NCI-H2107 treated with DMSO at 0.1 percent for 48 hours (cell line): ENCODE measurements at regions not wholly inside any gene's neighbourhood (a gene's known extent, or its start where the extent isn't known, plus 50 kb on each side); places are given as distances from the start of the nearest gene placed in this dataset.

Experiments used
- DNase-seq: peaks from one replicate; lab custom pipeline; 2025; ENCODE audit not compliant: unreplicated experiment; lab: John Stamatoyannopoulos, UW

DNA sequence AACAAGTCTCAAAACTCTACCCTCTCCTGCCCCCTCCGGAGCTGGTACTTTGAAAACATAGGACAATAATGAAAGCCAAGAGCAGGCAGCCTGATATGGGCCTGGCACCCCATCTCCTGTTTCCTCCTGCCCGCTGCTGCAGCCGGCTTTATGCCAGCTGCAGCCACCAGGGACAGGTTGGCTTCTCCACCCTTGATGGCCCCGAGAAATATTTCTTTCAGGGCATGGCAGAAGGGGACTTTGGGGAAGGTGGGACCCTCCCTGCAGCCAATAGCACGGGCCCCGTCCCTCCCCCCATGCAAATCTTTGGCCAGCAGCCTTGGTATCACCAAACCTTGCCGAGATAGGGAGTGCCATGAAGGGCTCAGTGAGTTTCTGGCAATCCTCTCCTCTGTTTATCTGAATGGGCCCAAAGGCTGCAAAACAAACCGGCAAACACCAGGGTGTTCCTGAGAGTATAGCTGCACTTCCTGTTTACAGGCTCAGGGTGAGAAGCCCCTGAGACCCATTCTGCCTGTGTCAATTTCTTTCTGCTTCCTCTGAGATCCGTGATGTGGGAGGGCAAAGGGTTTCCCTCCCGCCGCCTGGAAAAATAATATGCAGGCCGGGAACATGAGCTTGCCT, 73.4 kb upstream of the BOD1 start:
- peak; percentile 61 for DNase-seq

DNA sequence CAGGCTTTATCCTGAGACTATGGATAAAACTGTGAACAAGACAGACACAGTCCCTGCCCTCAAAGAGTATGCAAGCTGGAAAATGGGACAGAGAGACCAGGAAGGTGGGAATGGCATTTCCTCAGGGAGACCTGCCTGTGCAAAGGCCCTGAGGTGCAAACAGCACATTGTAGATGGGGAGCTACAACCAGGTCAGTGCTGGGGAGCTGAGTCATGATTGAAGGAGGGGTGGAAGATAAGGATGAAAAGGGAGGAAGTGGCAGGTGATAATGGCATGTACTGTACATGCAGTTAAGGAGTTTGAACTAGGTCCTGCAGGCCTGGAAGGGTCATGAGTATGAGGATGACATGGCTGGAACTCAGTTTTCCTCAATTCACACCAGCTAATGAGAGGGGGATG, 75.5 kb upstream of the BOD1 start:
- DNase-seq, result no peak

DNA sequence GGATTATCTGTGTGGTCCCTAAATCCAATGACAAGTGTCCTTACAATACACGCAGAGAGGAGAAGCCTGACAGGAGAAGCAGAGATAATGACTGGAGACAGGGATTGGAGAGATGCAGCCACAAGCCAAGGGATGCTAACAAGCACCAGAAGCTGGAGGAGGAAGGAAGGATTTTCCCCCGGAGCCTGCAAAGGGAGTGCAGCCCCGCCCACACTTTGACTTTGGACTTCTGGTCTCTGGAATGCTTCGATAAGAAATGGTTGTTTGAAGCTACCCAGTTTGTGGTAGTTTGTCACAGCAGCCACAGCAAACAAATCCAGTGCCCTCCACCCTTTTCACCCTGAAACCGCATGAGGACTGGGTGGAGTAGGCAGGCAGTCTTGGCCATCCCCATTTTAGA, 77.2 kb upstream of the BOD1 start:
- DNase-seq, result no peak

DNA sequence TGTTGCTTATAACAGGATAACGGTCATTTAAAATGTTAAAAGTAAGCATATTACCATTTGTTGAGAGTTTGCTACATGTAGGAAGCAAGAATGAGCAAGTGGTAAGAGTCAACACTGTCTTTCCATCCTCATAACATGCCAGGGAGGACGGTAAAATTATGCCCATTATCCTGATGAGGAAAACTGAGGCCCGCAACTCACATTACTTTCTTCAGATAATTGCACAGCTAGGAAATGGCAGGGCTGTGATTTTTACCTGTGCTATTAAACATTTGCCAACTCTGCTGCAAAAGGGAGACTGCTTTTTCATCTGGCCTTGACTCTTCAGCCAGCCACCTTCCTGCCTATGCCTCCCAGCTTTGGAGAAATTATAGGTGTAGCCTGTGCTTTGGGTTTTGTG, 79.8 kb upstream of the BOD1 start:
- no peak for DNase-seq

GRCh38 chr5:173697931-173698579, 81.6 kb upstream of the BOD1 start:
- peak; percentile 3 for DNase-seq

DNA sequence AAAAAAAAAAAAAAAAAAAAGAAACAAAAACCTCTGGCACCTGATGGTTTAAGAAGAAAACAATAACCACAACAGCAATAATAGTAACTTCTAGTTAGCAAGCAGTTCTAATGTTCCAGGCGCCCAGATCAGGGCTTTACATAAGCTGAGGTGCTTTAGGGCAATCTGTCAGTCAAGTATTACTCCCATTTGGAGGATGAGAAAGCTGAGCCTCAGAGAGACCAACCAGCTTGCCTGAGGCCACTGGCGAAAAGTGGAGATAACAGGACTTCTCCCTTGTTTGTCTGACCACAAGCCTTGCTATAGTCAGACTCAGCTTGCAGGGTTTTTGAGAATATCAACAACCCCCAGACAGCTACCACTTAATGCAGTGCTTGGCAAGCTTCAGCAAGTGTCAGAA, 83.5 kb upstream of the BOD1 start:
- no peak for DNase-seq

DNA sequence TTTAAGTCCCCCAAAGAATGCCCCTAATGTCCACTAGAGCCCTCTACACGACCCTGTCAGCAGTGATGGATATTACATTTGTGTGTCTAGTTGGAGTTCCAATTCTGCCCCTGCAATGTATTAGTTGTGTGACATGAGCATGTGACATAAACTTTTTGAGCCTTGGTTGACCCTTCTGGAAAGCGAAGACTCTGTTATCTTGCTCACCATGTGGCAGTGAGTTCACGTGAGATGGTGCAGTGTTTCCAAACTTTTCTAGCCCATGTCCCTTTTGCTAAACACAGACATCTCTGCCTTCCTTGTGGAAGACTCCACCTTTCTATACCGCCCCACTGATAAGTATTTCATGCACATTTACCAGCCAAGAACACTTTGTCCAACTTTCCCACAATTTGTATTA, 87.0 kb upstream of the BOD1 start:
- DNase-seq, result no peak

DNA sequence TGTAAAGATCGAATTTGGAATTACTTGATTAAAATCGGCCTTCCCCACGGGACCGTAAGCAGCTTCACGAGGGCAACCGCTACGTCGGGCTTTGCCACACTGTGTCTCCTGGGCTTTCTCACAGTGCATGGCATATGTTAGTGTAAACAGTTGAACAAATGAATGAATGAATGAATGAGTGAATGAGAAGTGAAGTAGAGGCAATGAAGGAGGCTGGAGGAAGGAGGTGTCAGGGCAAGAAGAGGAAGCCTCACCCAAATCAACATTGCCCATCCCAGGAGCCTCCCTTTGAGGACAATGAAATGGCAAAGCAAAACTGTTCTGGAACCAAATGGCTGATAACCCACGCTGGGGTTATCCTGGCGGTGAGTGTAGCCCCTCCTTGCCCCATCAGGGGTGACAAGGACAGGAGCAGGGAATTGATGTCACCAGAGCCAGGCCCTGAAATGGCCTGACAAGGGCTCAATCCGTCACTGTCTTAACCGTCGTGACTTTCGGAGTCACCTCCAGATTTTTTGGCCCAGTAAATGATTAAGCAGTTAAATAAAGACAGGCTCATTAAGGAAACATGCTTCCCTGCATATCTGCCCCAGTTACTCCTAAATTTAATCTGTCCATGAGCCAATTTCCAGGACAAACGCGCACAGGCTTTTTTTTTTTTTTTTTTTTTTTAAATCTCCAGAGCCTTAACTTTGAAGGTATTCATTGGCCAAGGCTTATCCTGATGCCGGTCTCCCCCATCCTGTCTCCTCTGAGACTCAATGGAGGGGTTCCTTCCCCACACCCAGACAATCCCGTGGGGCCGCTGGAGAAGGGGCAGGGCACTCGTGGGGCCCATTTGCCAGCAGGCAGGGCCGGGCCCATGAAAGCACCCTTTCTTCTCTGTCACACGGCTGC, 88.4 kb upstream of the BOD1 start:
- no peak for DNase-seq

DNA sequence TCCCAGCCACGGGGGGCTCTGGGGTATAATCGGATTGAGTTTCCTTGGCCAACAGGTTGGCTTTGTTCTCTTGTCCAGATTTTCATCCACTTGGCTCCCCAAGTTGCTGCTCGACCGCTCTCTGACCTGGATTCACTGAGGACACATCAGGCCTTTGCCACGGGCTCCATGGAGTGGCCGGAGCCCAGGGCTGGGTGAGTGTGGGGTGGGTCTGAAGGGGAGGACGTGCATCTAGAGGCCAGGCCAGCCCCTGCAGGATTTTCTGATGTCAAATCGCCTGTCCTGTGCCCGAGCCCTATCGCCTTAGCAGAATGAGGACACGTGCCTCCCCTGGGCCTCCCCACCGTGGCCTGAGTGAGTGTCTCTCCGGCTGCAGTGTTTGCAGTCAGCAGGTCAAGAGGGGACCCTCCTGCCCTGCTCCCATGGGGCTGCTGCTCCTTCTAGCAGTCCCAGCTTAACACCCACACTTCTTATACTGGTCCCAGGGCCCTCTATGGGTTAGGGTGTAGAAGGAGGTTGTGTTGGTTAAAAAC, 89.1 kb upstream of the BOD1 start:
- DNase-seq, result no peak

DNA sequence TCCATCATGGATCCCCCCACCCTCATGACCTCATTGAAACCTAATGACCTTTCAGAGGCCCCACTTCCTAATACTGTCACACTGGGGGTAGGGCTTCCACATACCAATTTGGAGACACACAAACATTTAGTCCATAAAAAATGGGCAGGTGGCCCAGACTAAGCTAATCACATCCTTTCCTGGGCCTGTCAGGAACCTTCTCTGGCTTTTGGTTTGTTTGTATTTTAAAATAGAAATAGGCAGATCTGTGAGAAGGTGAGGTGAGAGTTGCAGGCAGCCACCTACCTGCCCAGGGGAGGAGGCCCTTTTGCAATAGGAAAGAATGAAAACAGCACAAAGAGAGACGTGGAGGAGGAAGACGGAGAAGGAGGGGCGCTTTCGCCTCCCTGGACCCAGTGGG, 90.2 kb upstream of the BOD1 start:
- DNase-seq, result no peak

- DNase-seq, result peak; percentile 4
Observed at GRCh38 chr5:173707392-173707791, 90.9 kb upstream of the BOD1 start.

- no peak for DNase-seq
Observed at GRCh38 chr5:173709145-173709544, 92.7 kb upstream of the BOD1 start.

GRCh38 chr5:173709761-173710160, 93.3 kb upstream of the BOD1 start:
- DNase-seq, result no peak

DNA sequence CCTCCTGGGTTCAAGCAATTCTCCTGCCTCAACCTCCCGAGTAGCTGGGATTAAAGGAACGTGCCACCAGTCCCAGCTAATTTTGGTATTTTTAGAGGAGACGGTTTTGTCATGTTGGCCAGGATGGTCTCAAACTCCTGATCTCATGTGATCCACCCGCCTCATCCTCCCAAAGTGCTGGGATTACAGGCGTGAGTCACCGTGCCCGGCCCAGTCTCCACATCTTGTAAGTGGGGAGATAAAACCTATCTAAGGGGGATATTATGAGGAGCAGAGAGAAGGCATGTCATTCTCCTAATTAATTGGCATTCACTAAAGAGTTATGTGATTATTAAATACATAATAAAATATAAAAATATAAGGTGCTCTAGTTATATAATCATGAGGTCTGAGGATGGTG, 94.1 kb upstream of the BOD1 start:
- DNase-seq, result no peak

DNA sequence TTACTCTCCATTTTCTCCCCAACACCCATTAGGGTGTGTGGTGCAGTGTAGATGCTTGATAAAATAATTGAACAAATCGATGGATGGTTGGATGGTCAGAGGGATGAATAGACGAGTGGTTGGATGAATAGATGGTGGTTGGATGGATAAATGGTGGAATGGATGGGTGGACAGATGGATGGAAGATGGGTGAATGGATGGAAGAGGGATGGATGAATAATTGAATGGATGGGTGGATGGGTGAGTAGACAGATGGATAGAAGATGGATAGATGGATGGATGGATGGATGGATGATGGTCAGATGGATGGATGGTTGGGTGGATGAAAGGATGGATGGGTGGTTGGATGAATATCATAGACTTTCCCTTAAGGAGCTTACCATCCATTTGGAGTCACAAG, 95.0 kb upstream of the BOD1 start:
- DNase-seq, result no peak

GRCh38 chr5:173712609-173713175, 96.2 kb upstream of the BOD1 start:
- no peak for DNase-seq

DNA sequence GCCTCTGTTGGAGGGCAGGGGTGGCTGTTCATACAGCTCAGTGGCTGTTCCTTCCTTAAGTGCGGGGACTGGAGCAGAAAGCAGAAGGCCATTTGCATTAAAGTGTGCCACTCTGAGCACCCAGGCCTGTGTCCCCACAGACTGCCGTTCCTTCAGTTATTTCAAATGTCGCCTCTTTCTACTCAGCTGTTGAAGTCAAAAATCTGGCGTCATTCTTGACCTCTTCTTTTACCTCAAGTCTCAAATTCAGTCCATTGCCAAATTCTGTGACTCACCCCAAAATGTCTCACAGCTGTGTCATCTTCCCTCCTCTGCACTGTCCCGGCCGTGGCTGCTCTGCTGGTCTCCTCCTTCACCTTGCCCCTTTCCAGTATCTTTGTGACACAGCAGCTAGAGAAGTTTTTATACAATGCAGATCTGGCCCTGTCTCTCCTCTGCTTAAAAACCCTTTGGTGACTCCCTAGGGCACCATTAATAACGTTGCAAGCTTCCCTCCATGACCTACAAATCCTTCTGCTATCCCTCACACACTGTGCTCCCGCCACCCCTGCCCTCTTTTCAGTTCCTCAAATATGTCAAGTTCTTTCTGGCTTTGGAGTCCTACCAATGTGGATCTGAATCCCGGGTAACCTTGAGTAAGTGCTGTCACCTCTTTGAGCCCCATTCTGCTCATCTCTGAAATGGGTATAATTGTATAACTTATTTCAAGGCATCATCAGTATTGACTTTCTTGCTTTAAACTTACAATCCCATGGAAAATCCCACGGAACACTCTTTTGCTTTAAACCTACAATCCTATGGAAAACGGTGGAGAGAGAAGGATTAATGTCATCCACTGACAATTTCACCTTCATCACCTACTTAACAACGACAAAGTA, 98.3 kb upstream of the BOD1 start:
- DNase-seq, result no peak

- no peak for DNase-seq
Observed at GRCh38 chr5:173715607-173716006, 99.2 kb upstream of the BOD1 start.

DNA sequence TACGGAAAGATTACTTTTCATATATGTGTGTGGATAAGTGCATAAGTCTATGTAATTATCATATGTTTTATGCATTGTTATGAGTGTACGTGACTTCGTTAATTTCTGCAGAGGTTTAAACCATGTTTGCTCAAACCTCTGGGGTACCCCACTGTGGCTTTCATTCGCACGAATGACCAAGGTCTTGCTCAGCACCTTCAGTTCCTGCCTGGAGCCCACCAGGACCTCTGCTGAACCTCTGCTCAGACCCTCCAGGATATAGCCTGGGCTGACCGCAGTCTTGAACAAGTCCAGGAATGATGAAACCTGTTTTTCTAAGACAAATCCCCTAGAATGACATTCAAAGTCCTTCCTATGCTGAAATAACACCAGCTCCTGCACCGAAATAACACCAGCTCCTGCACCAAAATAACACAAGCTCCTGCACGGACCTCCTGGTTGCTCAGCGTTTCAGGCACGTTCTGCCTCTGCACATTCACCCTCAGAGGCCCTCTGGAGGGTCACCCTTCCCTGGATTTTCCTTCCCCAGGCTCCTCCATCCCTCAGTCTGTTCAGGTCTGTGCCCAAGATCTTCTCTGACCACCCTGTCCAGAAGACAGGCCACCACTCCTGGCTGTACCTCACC, 99.7 kb upstream of the BOD1 start:
- DNase-seq, result no peak

GRCh38 chr5:173717959-173718358, 101.5 kb upstream of the BOD1 start:
- DNase-seq, result no peak
